ENCODE measurements at regions not wholly inside any gene's neighbourhood (a gene's known extent, or its start where the extent isn't known, plus 50 kb on each side); places are given as distances from the start of the nearest gene placed in this dataset.

- TF ChIP-seq CTCF (IDR thresholded peaks at IDR 0.05) (no peak), POLR2A (IDR thresholded peaks at IDR 0.05) (no peak)
These were observed 181.5 kb downstream of the SLIT2 start for GRCh38 chr4:20433097-20433705.
